Common myeloid progenitor, CD34-positive (primary cell): ENCODE measurements at regions not wholly inside any gene's neighbourhood (a gene's known extent, or its start where the extent isn't known, plus 50 kb on each side); places are given as distances from the start of the nearest gene placed in this dataset.

Experiments
- CTCF ChIA-PET: fragments of 350-600 bp; sonication (Branson Sonifier 250); formaldehyde crosslinking; loops from one replicate; lab custom pipeline; 2021; ENCODE audit warnings: antibody characterized with exemption; lab: Charles Lee
- POLR2A ChIA-PET: fragments of 350-600 bp; sonication (Branson Sonifier 250); formaldehyde crosslinking; loops from one replicate; lab custom pipeline; 2021; ENCODE audit warnings: antibody characterized with exemption; lab: Charles Lee
- DNase-seq, 3 donors: peaks; one replicate each; pipeline versions ENCODE4 v3.0.0 to v3.0.0-alpha.2; 2013
- H3K27ac ChIP-seq, 2 experiments: 1 replicate in 1 of 2; 2 replicates in 1 of 2; pipeline ENCODE4 v1.7.0; 2013; ENCODE audit warnings: inconsistent platforms in 2 of 2, low read length in 2 of 2, mild to moderate bottlenecking in 2 of 2, low read depth in 1 of 2, moderate library complexity in 1 of 2; ENCODE audit not compliant: severe bottlenecking in 2 of 2, insufficient read depth in 1 of 2, poor library complexity in 1 of 2
- H3K27me3 ChIP-seq, 5 experiments: replicated peaks in 2 of 5; 1 replicate in 3 of 5; 2 replicates in 2 of 5; pipeline versions ENCODE4 v1.6.1 to v1.7.0; 2013; ENCODE audit warnings: low read length in 4 of 5, mild to moderate bottlenecking in 2 of 5, moderate library complexity in 2 of 5, inconsistent platforms in 1 of 5; ENCODE audit not compliant: insufficient read depth in 5 of 5, control insufficient read depth in 4 of 5
- H3K36me3 ChIP-seq, 4 experiments: 1 replicate in 2 of 4; 2 replicates in 2 of 4; pipeline versions ENCODE4 v1.6.1 to v1.7.0; 2013; ENCODE audit warnings: low read length in 3 of 4, control low read depth in 1 of 4, mild to moderate bottlenecking in 1 of 4; ENCODE audit not compliant: control insufficient read depth in 4 of 4, insufficient read depth in 4 of 4
- H3K4me1 ChIP-seq, 4 experiments: 1 replicate in 3 of 4; 2 replicates in 1 of 4; pipeline versions ENCODE4 v1.6.1 to v1.7.1; 2013; ENCODE audit warnings: low read length in 3 of 4, mild to moderate bottlenecking in 3 of 4, control low read depth in 1 of 4, inconsistent platforms in 1 of 4, moderate library complexity in 1 of 4; ENCODE audit not compliant: control insufficient read depth in 4 of 4, insufficient read depth in 4 of 4; ENCODE audit errors: control extremely low read depth in 1 of 4
- H3K4me3 ChIP-seq, 7 experiments: 1 replicate in 4 of 7; 2 replicates in 3 of 7; pipeline versions ENCODE4 v1.5.1 to v1.7.0; 2013; ENCODE audit warnings: mild to moderate bottlenecking in 7 of 7, low read length in 6 of 7, moderate library complexity in 6 of 7, inconsistent platforms in 2 of 7, low read depth in 2 of 7, control low read depth in 1 of 7; ENCODE audit not compliant: insufficient read depth in 4 of 7, control insufficient read depth in 1 of 7; ENCODE audit errors: extremely low read depth in 1 of 7
- H3K9me3 ChIP-seq, 5 experiments: 1 replicate in 4 of 5; 2 replicates in 1 of 5; pipeline versions ENCODE4 v1.6.1 to v1.7.1; 2013; ENCODE audit warnings: low read length in 4 of 5, mild to moderate bottlenecking in 2 of 5, inconsistent platforms in 1 of 5, low read depth in 1 of 5, moderate library complexity in 1 of 5; ENCODE audit not compliant: control insufficient read depth in 4 of 5, insufficient read depth in 2 of 5; ENCODE audit errors: control extremely low read depth in 1 of 5
- WGBS: methylation state at CpG from one replicate; pipeline ENCODE4 v1.1.5; 2013; ENCODE audit not compliant: insufficient coverage; 5-methylcytosine and 5-hydroxymethylcytosine counted together

DNA sequence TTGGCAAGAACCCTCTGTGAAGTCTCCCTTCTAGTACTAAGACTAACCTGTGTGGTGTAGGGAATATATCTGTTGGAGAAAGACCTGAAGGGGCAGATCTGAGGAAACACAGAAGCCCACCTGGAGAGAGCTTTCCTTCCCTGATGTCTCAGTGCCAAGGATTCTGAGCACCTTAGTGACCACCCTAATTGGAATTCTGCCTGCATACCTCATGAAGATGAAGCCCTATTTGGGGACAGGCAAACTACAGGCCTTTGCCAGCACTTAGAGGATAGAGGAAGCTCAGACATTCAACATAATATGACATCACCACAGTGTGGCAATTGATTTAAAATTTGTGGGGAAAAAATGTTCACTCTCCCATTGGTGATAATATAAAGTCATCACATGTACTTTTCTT lies 766.2 kb upstream of the KIRREL3 start:
- ChIA-PET POLR2A (no interaction called here), CTCF (interaction anchor here (1.4 kb wide), 1 partner anchor 77 kb away, joined by 3 read pairs; no protein-coding TSS in a partner anchor)
- Histone ChIP-seq H3K27me3 (no peaks in the 10 kb centered on the region), H3K4me3 (no peak overlapping the region), H3K36me3 (no peaks in the 10 kb centered on the region), H3K27ac (no peak overlapping the region), H3K4me1 (no peaks in the 10 kb centered on the region), H3K9me3 (peaks cover 0 to 3% (median 0%) of the 10 kb centered on the region in 5 experiments)
- no peak for DNase-seq

- Histone ChIP-seq H3K9me3 (no peaks in the 10 kb centered on the region), H3K36me3 (no peaks in the 10 kb centered on the region), H3K27ac (no peak overlapping the region), H3K27me3 (no peaks in the 10 kb centered on the region), H3K4me1 (peaks cover 11 to 24% (median 16%) of the 10 kb centered on the region in 4 experiments), H3K4me3 (no peak overlapping the region)
- CTCF ChIA-PET, result interaction anchor here (1.1 kb wide), 1 partner anchor 50 kb away, joined by 3 read pairs; no protein-coding TSS in a partner anchor
- DNase-seq, result no peak
- POLR2A ChIA-PET, result no interaction called here
- no CpG with 5 or more reads among the region's 5 CpGs for WGBS
These were observed 738.3 kb upstream of the KIRREL3 start for GRCh38 chr11:127738771-127739286.

GRCh38 chr11:127737499-127737898 lies 736.9 kb upstream of the KIRREL3 start:
- POLR2A ChIA-PET, result no interaction called here
- Histone ChIP-seq H3K27me3 (no peaks in the 10 kb centered on the region), H3K27ac (no peak overlapping the region), H3K9me3 (no peaks in the 10 kb centered on the region), H3K4me3 (no peak overlapping the region), H3K4me1 (peaks cover 18 to 35% (median 21%) of the 10 kb centered on the region in 4 experiments), H3K36me3 (no peaks in the 10 kb centered on the region)
- WGBS, result 100% methylated on average over 1 of the region's 2 CpGs
- no peak for DNase-seq
- CTCF ChIA-PET, result no interaction called here

- no peaks in the 10 kb centered on the region for H3K27me3 ChIP-seq
- H3K4me3 ChIP-seq, result peak overlapping the region in 6 of 7 experiments; percentile 13 to 51 (median 29)
- ChIA-PET POLR2A (no interaction called here), CTCF (interaction anchor here (1.3 to 1.8 kb wide), 2 partner anchors 77 to 938 kb away, joined by 3 to 4 read pairs; no protein-coding TSS in a partner anchor)
- H3K4me1 ChIP-seq, result peaks cover 18 to 39% (median 21%) of the 10 kb centered on the region in 4 experiments
- no peaks in the 10 kb centered on the region for H3K9me3 ChIP-seq
- peak overlapping the region in 1 of 2 experiments; percentile 39 for H3K27ac ChIP-seq
- 0% methylated on average over 4 of the region's 4 CpGs for WGBS
- DNase-seq, result peak; percentile 91 to 99 (median 98)
- no peaks in the 10 kb centered on the region for H3K36me3 ChIP-seq
These were observed 733.0 kb upstream of the KIRREL3 start for GRCh38 chr11:127733552-127733951.

- Histone ChIP-seq H3K4me3 (no peak overlapping the region), H3K9me3 (no peaks in the 10 kb centered on the region), H3K4me1 (no peaks in the 10 kb centered on the region), H3K27ac (no peak overlapping the region), H3K27me3 (no peaks in the 10 kb centered on the region), H3K36me3 (no peaks in the 10 kb centered on the region)
- DNase-seq, result no peak
- CTCF ChIA-PET, result no interaction called here
- POLR2A ChIA-PET, result no interaction called here
- no CpG with 5 or more reads among the region's 1 CpG for WGBS
These were observed 725.8 kb upstream of the KIRREL3 start for GRCh38 chr11:127726367-127726766.

GRCh38 chr11:127723714-127724113 lies 723.1 kb upstream of the KIRREL3 start:
- DNase-seq, result no peak
- H3K4me1 ChIP-seq, result no peaks in the 10 kb centered on the region
- ChIA-PET CTCF (interaction anchor here (0.7 kb wide), 1 partner anchor 70 kb away, joined by 3 read pairs; no protein-coding TSS in a partner anchor), POLR2A (no interaction called here)
- H3K27me3 ChIP-seq, result no peaks in the 10 kb centered on the region
- WGBS, result no CpG with 5 or more reads among the region's 1 CpG
- H3K4me3 ChIP-seq, result no peak overlapping the region
- H3K9me3 ChIP-seq, result no peaks in the 10 kb centered on the region
- no peaks in the 10 kb centered on the region for H3K36me3 ChIP-seq
- no peak overlapping the region for H3K27ac ChIP-seq

DNA sequence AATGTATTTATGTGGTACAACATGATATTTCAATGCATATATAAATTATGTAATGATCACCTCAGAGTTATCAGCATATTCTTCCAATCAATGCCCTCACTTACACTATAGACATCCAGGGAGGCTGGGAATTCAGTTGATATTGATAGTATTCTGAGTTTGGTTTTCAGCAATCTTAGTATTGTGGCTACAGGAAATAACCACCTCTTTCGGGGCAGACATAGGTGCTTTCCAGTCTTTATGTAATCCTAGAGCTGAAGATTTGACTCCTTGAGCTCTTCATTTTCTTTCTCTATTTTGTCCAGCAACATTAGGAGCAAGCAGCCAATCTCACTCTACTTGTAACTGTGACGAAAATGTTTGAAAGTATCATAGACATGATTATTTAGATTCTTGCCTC lies 712.7 kb upstream of the KIRREL3 start:
- ChIA-PET CTCF (no interaction called here), POLR2A (no interaction called here)
- no peak for DNase-seq
- no peaks in the 10 kb centered on the region for H3K27me3 ChIP-seq
- H3K36me3 ChIP-seq, result no peaks in the 10 kb centered on the region
- H3K4me3 ChIP-seq, result no peak overlapping the region
- no peak overlapping the region for H3K27ac ChIP-seq
- no peaks in the 10 kb centered on the region for H3K9me3 ChIP-seq
- 100% methylated on average over 1 of the region's 2 CpGs for WGBS
- H3K4me1 ChIP-seq, result no peaks in the 10 kb centered on the region
